GM12874 (cell line): ENCODE measurements at regions not wholly inside any gene's neighbourhood (a gene's known extent, or its start where the extent isn't known, plus 50 kb on each side); places are given as distances from the start of the nearest gene placed in this dataset.

ENCODE experiments used
- CTCF ChIP-seq: IDR thresholded peaks from 2 replicates; pipeline ENCODE4 v1.5.1; 2011; ENCODE audit warnings: low read depth, mild to moderate bottlenecking, control low read depth, low read length, moderate library complexity; ENCODE audit not compliant: insufficient read depth

- no peak for TF ChIP-seq CTCF
Measured at GRCh38 chr4:83712890-83713289, 177.0 kb downstream of the GPAT3 start.

DNA sequence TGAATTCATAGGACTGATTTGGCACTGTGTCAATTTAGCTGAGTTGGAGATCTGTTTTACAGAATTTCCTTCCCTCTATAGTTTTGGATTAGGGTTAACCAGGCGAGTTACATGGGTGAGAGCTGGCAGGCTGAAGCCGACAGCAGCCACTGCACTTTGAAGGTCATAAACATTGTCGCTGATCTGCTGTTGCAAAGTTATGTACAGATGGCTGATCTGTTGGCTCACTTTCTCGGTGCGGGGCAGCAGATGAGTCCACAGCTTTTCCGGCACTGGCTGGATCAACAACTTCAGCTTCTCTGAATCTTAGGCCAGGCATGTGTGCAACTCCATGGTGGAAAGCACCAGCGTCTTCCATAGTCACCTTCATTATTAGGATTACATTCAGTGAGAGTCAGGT, 173.7 kb downstream of the GPAT3 start:
- no peak for TF ChIP-seq CTCF

DNA sequence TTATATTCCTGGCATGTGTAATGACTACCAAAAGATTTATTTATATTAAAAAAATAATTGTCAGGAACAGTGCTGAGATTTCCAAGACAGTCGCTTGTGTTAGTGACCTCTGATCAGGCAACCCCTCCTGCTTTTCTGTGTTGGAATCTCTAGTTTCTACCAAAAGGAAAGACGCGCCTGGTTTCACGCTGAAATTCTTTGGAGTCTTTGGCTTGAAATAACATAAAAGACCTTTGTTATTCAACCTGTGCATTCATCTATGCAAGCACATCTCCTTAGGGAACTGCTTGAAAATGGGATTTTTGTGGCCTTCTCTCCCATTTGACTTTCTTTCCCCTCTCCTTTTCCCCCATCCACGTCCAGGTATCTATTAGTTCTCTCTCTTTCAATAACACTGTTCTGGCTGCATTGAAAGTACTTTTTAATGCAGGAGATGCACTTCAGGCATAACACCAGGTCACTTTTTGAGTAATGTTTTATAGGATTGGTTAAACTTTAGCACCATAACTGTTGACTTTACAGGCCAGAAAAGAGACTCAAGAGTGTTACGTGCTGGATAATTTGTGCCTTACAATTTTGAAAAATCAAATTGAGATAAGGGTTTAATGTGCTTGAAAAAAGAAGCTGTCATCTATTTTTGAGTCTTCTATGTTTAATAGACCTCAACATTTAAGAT, 172.7 kb downstream of the GPAT3 start:
- no peak for TF ChIP-seq CTCF

- no peak for TF ChIP-seq CTCF
Measured at GRCh38 chr4:83704786-83705185, 168.9 kb downstream of the GPAT3 start.

GRCh38 chr4:83703752-83704151, 167.8 kb downstream of the GPAT3 start:
- no peak for TF ChIP-seq CTCF

DNA sequence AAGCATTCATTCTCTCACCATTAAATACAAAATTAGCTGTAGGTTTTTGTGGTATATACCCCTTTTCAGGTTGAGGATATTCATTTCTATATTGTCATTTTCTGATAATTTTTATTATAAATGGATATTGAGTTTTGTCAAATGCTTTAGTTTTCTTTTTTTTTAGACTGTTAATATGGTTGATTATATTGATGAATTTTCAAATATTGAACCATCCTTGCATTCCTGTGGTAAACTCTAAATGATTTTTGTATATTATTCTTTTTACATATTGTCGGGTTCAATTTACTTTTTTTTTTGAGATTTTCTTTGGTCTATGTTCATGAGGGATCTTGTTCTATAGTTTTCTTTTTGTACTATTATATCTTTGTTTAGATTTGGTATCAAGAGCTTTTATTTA, 165.1 kb downstream of the GPAT3 start:
- no peak for TF ChIP-seq CTCF

GRCh38 chr4:83699358-83699757, 163.4 kb downstream of the GPAT3 start:
- TF ChIP-seq CTCF = no peak
